A673 (cell line): ENCODE measurements at regions not wholly inside any gene's neighbourhood (a gene's known extent, or its start where the extent isn't known, plus 50 kb on each side); places are given as distances from the start of the nearest gene placed in this dataset.

Experiments
- BruUV-seq: library from RNA; stranded (reverse); fragments of 400-500 nt; replicated peaks from 2 replicates; lab custom pipeline; 2021; lab: Mats Ljungman, UMichigan
- CTCF ChIA-PET: fragments of 300-600 bp; sonication (Branson Sonifier 250); formaldehyde crosslinking; loops from one replicate; lab custom pipeline; 2022; ENCODE audit warnings: antibody characterized with exemption; lab: Charles Lee
- POLR2A ChIA-PET: fragments of 300-600 bp; sonication (Branson Sonifier 250); formaldehyde crosslinking; loops from one replicate; lab custom pipeline; 2022; ENCODE audit warnings: antibody characterized with exemption; ENCODE audit not compliant: low non-redundant PET; lab: Charles Lee
- DNase-seq: peaks from one replicate; pipeline ENCODE4 v3.0.0-alpha.2; 2015; ENCODE audit warnings: low spot score
- H3K27ac ChIP-seq: fragments of 200-600 bp; sonication (generic); 2 replicates; pipeline ENCODE4 v1.5.1; 2016; ENCODE audit warnings: mixed run types, low read depth, mild to moderate bottlenecking, mixed read lengths, antibody characterized with exemption, low read length; ENCODE audit not compliant: poor library complexity, severe bottlenecking
- H3K27me3 ChIP-seq: fragments of 200-600 bp; sonication (generic); replicated peaks from 2 replicates; pipeline ENCODE4 v1.6.1; 2017; ENCODE audit warnings: mixed run types, low read depth, mild to moderate bottlenecking, mixed read lengths, antibody characterized with exemption, low read length; ENCODE audit not compliant: insufficient read depth, poor library complexity
- H3K36me3 ChIP-seq: fragments of 200-600 bp; sonication (generic); 2 replicates; pipeline ENCODE4 v1.6.1; 2016; ENCODE audit warnings: mixed run types, mild to moderate bottlenecking, mixed read lengths, antibody characterized with exemption, low read length; ENCODE audit not compliant: insufficient read depth, poor library complexity, severe bottlenecking
- H3K4me1 ChIP-seq: fragments of 200-600 bp; sonication (generic); 2 replicates; pipeline ENCODE4 v1.6.1; 2017; ENCODE audit warnings: mixed run types, mild to moderate bottlenecking, mixed read lengths, antibody characterized with exemption, low read length; ENCODE audit not compliant: insufficient read depth, poor library complexity, severe bottlenecking
- H3K4me3 ChIP-seq: fragments of 200-600 bp; sonication (generic); 2 replicates; pipeline ENCODE4 v1.5.1; 2016; ENCODE audit warnings: low read depth, mixed run types, mild to moderate bottlenecking, mixed read lengths, low read length; ENCODE audit not compliant: poor library complexity, severe bottlenecking
- H3K9me3 ChIP-seq: fragments of 200-600 bp; sonication (generic); 2 replicates; pipeline ENCODE4 v1.6.1; 2016; ENCODE audit warnings: mixed run types, low read depth, mild to moderate bottlenecking, mixed read lengths, antibody characterized with exemption, low read length; ENCODE audit not compliant: poor library complexity, severe bottlenecking
- CTCF ChIP-seq: fragments of 300-800, 200-600 bp; sonication (generic); conservative IDR thresholded peaks from 2 replicates; pipeline ENCODE4 v1.5.1; 2017; ENCODE audit warnings: low read depth, mild to moderate bottlenecking, antibody characterized with exemption, low read length, moderate library complexity, mixed read lengths
- EZH2 ChIP-seq: fragments of 200-600 bp; sonication (generic); IDR thresholded peaks from 2 replicates; pipeline ENCODE4 v1.6.1; 2017; ENCODE audit warnings: borderline replicate concordance, low read depth, mild to moderate bottlenecking, mixed read lengths, antibody characterized with exemption, low read length; ENCODE audit not compliant: poor library complexity, severe bottlenecking
- intact Hi-C: fragments of 100-400 bp; cut with micrococcal nuclease; formaldehyde crosslinking; loops from one replicate; pipeline ENCODE4 v1.10.0; 2022; ENCODE audit not compliant: unreplicated experiment

DNA sequence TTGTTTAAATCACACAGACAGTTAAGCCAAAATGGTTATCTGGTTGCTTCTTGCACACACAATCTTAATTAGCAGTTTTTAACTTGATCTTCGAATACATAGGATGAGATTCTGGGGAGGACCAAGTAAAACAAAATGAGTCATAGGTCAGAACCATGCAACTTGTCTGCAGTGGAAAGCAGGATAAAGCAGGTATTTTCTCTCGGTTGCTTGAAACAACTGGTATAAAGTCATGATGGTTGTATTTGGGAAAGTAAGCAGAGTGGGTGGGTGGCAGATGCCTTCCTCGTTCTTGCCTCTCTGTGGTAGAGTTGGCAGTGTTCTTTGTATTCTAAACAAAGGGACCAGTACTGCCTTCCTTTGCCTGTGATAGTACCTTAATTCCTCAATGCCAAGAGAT, 167.0 kb downstream of the COG6 start:
- intact Hi-C loops, result no loop called here
- Histone ChIP-seq H3K4me3 (no peak overlapping the region), H3K27me3 (no peaks in the 10 kb centered on the region), H3K27ac (no peak overlapping the region), H3K36me3 (no peaks in the 10 kb centered on the region), H3K9me3 (no peaks in the 10 kb centered on the region), H3K4me1 (peaks cover 35% of the 10 kb centered on the region)
- TF ChIP-seq EZH2 (no peak), CTCF (no peak)
- DNase-seq, result no peak
- POLR2A ChIA-PET, result no interaction called here
- CTCF ChIA-PET, result no interaction called here
- no TSS peak for BruUV-seq

DNA sequence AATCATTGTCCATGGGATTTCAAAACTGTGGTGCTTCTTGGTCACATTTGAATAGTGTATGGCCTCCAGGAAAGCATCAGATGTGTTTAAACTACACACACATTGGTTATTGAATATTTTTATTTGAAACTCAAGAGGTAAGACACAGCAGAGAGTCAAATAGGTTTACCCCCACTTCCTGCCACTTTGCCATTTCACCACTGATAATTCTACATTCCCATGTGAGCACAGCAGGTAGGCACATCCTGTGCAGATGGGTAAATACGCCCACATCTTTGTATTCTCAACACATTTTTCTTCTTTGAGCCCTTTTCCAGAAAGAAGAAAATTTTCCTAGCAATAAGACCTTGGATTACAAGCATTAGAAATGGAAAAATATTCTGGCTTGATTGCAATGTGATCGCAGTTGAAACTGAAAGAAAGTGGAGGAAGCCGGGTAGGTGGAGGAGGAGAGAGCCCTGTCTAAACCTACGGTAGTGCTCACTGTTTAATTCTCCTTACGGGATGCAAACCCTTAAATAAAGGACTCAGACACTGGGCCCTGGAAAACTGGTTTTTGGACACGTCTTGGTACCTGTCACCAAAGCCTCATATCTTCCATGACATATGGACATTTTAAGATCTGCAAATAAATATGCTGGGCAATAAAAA, 167.7 kb downstream of the COG6 start:
- ChIA-PET POLR2A (no interaction called here), CTCF (no interaction called here)
- intact Hi-C loops, result no loop called here

GRCh38 chr13:39825886-39826285, 170.4 kb downstream of the COG6 start:
- peaks cover 21% of the 10 kb centered on the region for H3K4me1 ChIP-seq
- no peaks in the 10 kb centered on the region for H3K27me3 ChIP-seq
- H3K9me3 ChIP-seq, result no peaks in the 10 kb centered on the region
- DNase-seq, result peak; percentile 49
- H3K4me3 ChIP-seq, result no peak overlapping the region
- ChIA-PET CTCF (no interaction called here), POLR2A (no interaction called here)
- intact Hi-C loops, result no loop called here
- no peak overlapping the region for H3K27ac ChIP-seq
- no peak for TF ChIP-seq CTCF
- TF ChIP-seq EZH2, result no peak
- no TSS peak for BruUV-seq
- no peaks in the 10 kb centered on the region for H3K36me3 ChIP-seq

More for the DNA sequence above, 167.7 kb downstream of the COG6 start:
- H3K27ac ChIP-seq, result no peak overlapping the region
- H3K27me3 ChIP-seq, result no peaks in the 10 kb centered on the region
- peaks cover 31% of the 10 kb centered on the region for H3K4me1 ChIP-seq
- peak; percentile 51 for DNase-seq
- H3K9me3 ChIP-seq, result no peaks in the 10 kb centered on the region
- TF ChIP-seq CTCF (no peak), EZH2 (no peak)
- H3K36me3 ChIP-seq, result no peaks in the 10 kb centered on the region
- no peak overlapping the region for H3K4me3 ChIP-seq
- BruUV-seq, result no TSS peak
